ENCODE measurements at regions not wholly inside any gene's neighbourhood (a gene's known extent, or its start where the extent isn't known, plus 50 kb on each side); places are given as distances from the start of the nearest gene placed in this dataset.

GRCh38 chr6:145278163-145278807 lies 457.0 kb downstream of the EPM2A start (continued):
- TF ChIP-seq, protein P1, sequence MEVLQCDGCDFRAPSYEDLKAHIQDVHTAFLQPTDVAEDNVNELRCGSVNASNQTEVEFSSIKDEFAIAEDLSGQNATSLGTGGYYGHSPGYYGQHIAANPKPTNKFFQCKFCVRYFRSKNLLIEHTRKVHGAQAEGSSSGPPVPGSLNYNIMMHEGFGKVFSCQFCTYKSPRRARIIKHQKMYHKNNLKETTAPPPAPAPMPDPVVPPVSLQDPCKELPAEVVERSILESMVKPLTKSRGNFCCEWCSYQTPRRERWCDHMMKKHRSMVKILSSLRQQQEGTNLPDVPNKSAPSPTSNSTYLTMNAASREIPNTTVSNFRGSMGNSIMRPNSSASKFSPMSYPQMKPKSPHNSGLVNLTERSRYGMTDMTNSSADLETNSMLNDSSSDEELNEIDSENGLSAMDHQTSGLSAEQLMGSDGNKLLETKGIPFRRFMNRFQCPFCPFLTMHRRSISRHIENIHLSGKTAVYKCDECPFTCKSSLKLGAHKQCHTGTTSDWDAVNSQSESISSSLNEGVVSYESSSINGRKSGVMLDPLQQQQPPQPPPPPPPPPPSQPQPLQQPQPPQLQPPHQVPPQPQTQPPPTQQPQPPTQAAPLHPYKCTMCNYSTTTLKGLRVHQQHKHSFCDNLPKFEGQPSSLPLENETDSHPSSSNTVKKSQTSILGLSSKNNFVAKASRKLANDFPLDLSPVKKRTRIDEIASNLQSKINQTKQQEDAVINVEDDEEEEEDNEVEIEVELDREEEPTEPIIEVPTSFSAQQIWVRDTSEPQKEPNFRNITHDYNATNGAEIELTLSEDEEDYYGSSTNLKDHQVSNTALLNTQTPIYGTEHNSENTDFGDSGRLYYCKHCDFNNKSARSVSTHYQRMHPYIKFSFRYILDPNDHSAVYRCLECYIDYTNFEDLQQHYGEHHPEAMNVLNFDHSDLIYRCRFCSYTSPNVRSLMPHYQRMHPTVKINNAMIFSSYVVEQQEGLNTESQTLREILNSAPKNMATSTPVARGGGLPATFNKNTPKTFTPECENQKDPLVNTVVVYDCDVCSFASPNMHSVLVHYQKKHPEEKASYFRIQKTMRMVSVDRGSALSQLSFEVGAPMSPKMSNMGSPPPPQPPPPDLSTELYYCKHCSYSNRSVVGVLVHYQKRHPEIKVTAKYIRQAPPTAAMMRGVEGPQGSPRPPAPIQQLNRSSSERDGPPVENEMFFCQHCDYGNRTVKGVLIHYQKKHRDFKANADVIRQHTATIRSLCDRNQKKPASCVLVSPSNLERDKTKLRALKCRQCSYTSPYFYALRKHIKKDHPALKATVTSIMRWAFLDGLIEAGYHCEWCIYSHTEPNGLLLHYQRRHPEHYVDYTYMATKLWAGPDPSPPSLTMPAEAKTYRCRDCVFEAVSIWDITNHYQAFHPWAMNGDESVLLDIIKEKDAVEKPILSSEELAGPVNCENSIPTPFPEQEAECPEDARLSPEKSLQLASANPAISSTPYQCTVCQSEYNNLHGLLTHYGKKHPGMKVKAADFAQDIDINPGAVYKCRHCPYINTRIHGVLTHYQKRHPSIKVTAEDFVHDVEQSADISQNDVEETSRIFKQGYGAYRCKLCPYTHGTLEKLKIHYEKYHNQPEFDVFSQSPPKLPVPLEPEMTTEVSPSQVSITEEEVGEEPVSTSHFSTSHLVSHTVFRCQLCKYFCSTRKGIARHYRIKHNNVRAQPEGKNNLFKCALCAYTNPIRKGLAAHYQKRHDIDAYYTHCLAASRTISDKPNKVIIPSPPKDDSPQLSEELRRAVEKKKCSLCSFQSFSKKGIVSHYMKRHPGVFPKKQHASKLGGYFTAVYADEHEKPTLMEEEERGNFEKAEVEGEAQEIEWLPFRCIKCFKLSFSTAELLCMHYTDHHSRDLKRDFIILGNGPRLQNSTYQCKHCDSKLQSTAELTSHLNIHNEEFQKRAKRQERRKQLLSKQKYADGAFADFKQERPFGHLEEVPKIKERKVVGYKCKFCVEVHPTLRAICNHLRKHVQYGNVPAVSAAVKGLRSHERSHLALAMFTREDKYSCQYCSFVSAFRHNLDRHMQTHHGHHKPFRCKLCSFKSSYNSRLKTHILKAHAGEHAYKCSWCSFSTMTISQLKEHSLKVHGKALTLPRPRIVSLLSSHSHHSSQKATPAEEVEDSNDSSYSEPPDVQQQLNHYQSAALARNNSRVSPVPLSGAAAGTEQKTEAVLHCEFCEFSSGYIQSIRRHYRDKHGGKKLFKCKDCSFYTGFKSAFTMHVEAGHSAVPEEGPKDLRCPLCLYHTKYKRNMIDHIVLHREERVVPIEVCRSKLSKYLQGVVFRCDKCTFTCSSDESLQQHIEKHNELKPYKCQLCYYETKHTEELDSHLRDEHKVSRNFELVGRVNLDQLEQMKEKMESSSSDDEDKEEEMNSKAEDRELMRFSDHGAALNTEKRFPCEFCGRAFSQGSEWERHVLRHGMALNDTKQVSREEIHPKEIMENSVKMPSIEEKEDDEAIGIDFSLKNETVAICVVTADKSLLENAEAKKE (CRISPR knock-in tag; IDR thresholded peaks at IDR 0.05), result no peak
- TF ChIP-seq, protein P2, sequence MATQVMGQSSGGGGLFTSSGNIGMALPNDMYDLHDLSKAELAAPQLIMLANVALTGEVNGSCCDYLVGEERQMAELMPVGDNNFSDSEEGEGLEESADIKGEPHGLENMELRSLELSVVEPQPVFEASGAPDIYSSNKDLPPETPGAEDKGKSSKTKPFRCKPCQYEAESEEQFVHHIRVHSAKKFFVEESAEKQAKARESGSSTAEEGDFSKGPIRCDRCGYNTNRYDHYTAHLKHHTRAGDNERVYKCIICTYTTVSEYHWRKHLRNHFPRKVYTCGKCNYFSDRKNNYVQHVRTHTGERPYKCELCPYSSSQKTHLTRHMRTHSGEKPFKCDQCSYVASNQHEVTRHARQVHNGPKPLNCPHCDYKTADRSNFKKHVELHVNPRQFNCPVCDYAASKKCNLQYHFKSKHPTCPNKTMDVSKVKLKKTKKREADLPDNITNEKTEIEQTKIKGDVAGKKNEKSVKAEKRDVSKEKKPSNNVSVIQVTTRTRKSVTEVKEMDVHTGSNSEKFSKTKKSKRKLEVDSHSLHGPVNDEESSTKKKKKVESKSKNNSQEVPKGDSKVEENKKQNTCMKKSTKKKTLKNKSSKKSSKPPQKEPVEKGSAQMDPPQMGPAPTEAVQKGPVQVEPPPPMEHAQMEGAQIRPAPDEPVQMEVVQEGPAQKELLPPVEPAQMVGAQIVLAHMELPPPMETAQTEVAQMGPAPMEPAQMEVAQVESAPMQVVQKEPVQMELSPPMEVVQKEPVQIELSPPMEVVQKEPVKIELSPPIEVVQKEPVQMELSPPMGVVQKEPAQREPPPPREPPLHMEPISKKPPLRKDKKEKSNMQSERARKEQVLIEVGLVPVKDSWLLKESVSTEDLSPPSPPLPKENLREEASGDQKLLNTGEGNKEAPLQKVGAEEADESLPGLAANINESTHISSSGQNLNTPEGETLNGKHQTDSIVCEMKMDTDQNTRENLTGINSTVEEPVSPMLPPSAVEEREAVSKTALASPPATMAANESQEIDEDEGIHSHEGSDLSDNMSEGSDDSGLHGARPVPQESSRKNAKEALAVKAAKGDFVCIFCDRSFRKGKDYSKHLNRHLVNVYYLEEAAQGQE (IDR thresholded peaks at IDR 0.05; ENCODE audit: unreplicated experiment), result no peak
- TF ChIP-seq STAT1 (IDR thresholded peaks at IDR 0.05; ENCODE audit: unreplicated experiment) (no peak), POLR2AphosphoS5 (IDR thresholded peaks at IDR 0.05; ENCODE audit: low read depth) (no peak), CTCF (conservative IDR thresholded peaks at IDR 0.05; ENCODE audit: low read depth in 2 of 2) (no peak), ZNF114 (CRISPR knock-in tag; IDR thresholded peaks at IDR 0.05) (no peak)

Data from GM23338 (cell line).